Psoas muscle (tissue), 7 donors: ENCODE measurements at regions not wholly inside any gene's neighbourhood (a gene's known extent, or its start where the extent isn't known, plus 50 kb on each side); places are given as distances from the start of the nearest gene placed in this dataset.
A peak's percentile ranks its signal among the peaks of the same experiment; 100 is the strongest.

Experiments
- ATAC-seq, 4 donors: fragments of 200-7000 bp; cut with Tn5 transposase; one replicate each; pipeline ENCODE4 v1.9.1; 2020; ENCODE audit warnings: moderate library complexity in 3 of 4, mild to moderate bottlenecking in 2 of 4
- DNase-seq, 2 donors: peaks; one replicate each; pipeline ENCODE4 v3.0.0-alpha.2; 2020
- H3K27ac ChIP-seq: fragments of 200-600 bp; one replicate; pipeline ENCODE4 v1.8.0; 2022
- H3K27me3 ChIP-seq, 3 donors: fragments of 200-600 bp in 1 of 3; one replicate each; pipeline versions ENCODE4 v1.6.1 to v1.8.0; 2013 to 2022; ENCODE audit warnings: low read length in 2 of 3, mild to moderate bottlenecking in 2 of 3, moderate library complexity in 1 of 3; ENCODE audit not compliant: insufficient read depth in 3 of 3
- H3K36me3 ChIP-seq, 2 donors: fragments of 200-600 bp in 1 of 2; one replicate each; pipeline versions ENCODE4 v1.6.1 to v1.8.0; 2013 to 2022; ENCODE audit warnings: low read depth in 1 of 2, mild to moderate bottlenecking in 1 of 2, moderate library complexity in 1 of 2; ENCODE audit not compliant: insufficient read depth in 1 of 2
- H3K4me1 ChIP-seq: fragments of 200-600 bp; one replicate; pipeline ENCODE4 v1.8.0; 2022
- H3K4me3 ChIP-seq: fragments of 200-600 bp; one replicate; pipeline ENCODE4 v1.8.0; 2022; ENCODE audit warnings: mild to moderate bottlenecking
- H3K9me3 ChIP-seq: fragments of 200-600 bp; one replicate; pipeline ENCODE4 v1.8.0; 2022
- CTCF ChIP-seq: fragments of 200-600 bp; IDR thresholded peaks from one replicate; pipeline ENCODE4 v1.8.0; 2022; ENCODE audit warnings: antibody characterized with exemption
- WGBS, 3 donors: extraction: QIAGEN DNeasy Blood & Tissue Kit; methylation state at CpG; one replicate each; pipeline versions ENCODE4 v1.1.6 to v1.1.7; 2013; 5-methylcytosine and 5-hydroxymethylcytosine counted together
- intact Hi-C, 2 donors: fragments of 100-400 bp; cut with DNase I; formaldehyde crosslinking; loops; one replicate each; pipeline versions ENCODE4 v1.11.0 to v1.14.2; 2022
- donor health status: healthy with polysubstance abuse.
- donor health status: DM: no; HTN: no; CAD: no; lungs with moderate emphysema.
- donor health status: Bipolar disorder and iron deficiency.
- donor health status: healthy.
- donor health status: DM: yes; HTN: yes; CAD: no.
- donor health status: DM: no; HTN: no; CAD: no.
- donor health status: DM: yes; HTN: yes; CAD: no.

- H3K27me3 ChIP-seq: no peaks in the 10 kb centered on the region
- no peaks in the 10 kb centered on the region for H3K36me3 ChIP-seq
- ATAC-seq (peak; percentile 70 to 97 (median 94)), DNase-seq (peak; percentile 56 to 76)
- peak overlapping the region; percentile 30 for H3K27ac ChIP-seq
- WGBS, 3 donors: 42 to 48% (median 43%) methylated on average over 8 of the region's 8 CpGs
- intact Hi-C loops: no loop called here
- H3K4me1 ChIP-seq: no peaks in the 10 kb centered on the region
- no peak overlapping the region for H3K4me3 ChIP-seq
- no peaks in the 10 kb centered on the region for H3K9me3 ChIP-seq
- no peak for TF ChIP-seq CTCF
Observed at GRCh38 chr12:105485321-105485910, 154.9 kb downstream of the C12orf75 start.

GRCh38 chr12:105485921-105486320 lies 155.4 kb downstream of the C12orf75 start:
- Histone ChIP-seq H3K4me1 (no peaks in the 10 kb centered on the region), H3K27me3 (no peaks in the 10 kb centered on the region), H3K4me3 (no peak overlapping the region), H3K27ac (peak overlapping the region; percentile 30), H3K9me3 (no peaks in the 10 kb centered on the region), H3K36me3 (no peaks in the 10 kb centered on the region)
- TF ChIP-seq CTCF: no peak
- peak; percentile 47 to 66 (median 58) for ATAC-seq
- 63 to 72% (median 67%) methylated on average over 3 of the region's 3 CpGs for WGBS, 3 donors
- intact Hi-C loops: no loop called here
- no peak for DNase-seq

GRCh38 chr12:105487963-105488362 lies 157.5 kb downstream of the C12orf75 start:
- Histone ChIP-seq H3K27ac (no peak overlapping the region), H3K4me3 (no peak overlapping the region), H3K4me1 (no peaks in the 10 kb centered on the region), H3K9me3 (no peaks in the 10 kb centered on the region), H3K27me3 (no peaks in the 10 kb centered on the region), H3K36me3 (no peaks in the 10 kb centered on the region)
- 50 to 65% (median 52%) methylated on average over 6 of the region's 6 CpGs for WGBS, 3 donors
- no peak for ATAC-seq
- intact Hi-C loops: no loop called here
- TF ChIP-seq CTCF: no peak
- no peak for DNase-seq

- Histone ChIP-seq H3K9me3 (peaks cover 2% of the 10 kb centered on the region), H3K4me1 (no peaks in the 10 kb centered on the region), H3K27me3 (peaks cover 0 to 2% (median 0%) of the 10 kb centered on the region in 3 donors), H3K4me3 (no peak overlapping the region), H3K36me3 (no peaks in the 10 kb centered on the region), H3K27ac (no peak overlapping the region)
- no peak for TF ChIP-seq CTCF
- intact Hi-C loops: no loop called here
- 52 to 55% (median 52%) methylated on average over 12 of the region's 12 CpGs for WGBS, 3 donors
- no peak for DNase-seq
- no peak for ATAC-seq
Observed at GRCh38 chr12:105492591-105493545, 162.4 kb downstream of the C12orf75 start.
